Stimulated activated CD4-positive, alpha-beta T cell treated with anti-CD3 and anti-CD28 coated beads, Interleukin-12 subunit alpha, Interleukin-12 subunit beta, amount 100 ng/mL, for 48 hours (primary cell): ENCODE measurements at regions not wholly inside any gene's neighbourhood (a gene's known extent, or its start where the extent isn't known, plus 50 kb on each side); places are given as distances from the start of the nearest gene placed in this dataset.

Source experiments
- DNase-seq, 3 donors: peaks; one replicate each; pipeline ENCODE4 v3.0.0-alpha.2; 2020; ENCODE audit warnings: low read depth in 2 of 3, low spot score in 1 of 3

GRCh38 chr5:61596265-61596664, 264.2 kb downstream of the ZSWIM6 start:
- no peak for DNase-seq

DNA sequence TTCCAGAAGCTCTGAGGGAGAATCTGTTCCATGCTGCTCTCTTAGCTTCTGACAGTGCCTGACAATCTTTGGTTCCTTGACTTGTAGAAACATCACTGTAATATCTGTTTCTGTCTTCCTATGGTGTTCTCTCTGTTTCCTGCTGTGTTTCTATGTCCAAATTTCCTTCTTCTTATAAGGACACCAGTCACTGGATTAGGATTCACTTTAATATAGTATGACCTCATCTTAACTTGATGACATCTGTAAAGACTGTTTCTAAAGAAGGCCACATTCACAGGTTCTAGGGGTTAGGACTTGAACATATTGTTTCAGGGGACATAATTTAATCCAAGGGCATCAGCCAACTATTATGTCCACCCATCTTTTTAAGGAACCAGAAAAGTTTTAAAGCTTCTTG, 265.6 kb downstream of the ZSWIM6 start:
- no peak for DNase-seq

- DNase-seq = no peak
Measured at GRCh38 chr5:61598126-61598525, 266.1 kb downstream of the ZSWIM6 start.

- DNase-seq = no peak
Measured at GRCh38 chr5:61599370-61600122, 267.5 kb downstream of the ZSWIM6 start.

DNA sequence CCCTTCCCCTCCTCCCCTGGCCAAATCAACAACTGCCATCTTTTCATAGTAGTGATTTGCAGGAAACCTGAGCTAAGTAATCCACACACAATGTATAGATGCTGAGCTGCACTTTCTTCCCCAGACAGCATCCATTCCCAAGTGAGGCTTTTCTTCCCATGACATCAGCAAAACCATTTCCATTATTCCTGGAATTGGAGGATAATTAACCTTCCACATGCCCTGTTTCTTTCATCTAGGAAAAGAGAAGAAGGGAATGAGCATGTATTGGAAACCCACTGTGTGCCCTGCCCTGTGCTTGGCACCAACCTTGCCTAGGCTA, 268.0 kb downstream of the ZSWIM6 start:
- DNase-seq = no peak

- no peak for DNase-seq
Measured at GRCh38 chr5:61600945-61601511, 269.0 kb downstream of the ZSWIM6 start.

GRCh38 chr5:61603211-61603908, 271.3 kb downstream of the ZSWIM6 start:
- no peak for DNase-seq

DNA sequence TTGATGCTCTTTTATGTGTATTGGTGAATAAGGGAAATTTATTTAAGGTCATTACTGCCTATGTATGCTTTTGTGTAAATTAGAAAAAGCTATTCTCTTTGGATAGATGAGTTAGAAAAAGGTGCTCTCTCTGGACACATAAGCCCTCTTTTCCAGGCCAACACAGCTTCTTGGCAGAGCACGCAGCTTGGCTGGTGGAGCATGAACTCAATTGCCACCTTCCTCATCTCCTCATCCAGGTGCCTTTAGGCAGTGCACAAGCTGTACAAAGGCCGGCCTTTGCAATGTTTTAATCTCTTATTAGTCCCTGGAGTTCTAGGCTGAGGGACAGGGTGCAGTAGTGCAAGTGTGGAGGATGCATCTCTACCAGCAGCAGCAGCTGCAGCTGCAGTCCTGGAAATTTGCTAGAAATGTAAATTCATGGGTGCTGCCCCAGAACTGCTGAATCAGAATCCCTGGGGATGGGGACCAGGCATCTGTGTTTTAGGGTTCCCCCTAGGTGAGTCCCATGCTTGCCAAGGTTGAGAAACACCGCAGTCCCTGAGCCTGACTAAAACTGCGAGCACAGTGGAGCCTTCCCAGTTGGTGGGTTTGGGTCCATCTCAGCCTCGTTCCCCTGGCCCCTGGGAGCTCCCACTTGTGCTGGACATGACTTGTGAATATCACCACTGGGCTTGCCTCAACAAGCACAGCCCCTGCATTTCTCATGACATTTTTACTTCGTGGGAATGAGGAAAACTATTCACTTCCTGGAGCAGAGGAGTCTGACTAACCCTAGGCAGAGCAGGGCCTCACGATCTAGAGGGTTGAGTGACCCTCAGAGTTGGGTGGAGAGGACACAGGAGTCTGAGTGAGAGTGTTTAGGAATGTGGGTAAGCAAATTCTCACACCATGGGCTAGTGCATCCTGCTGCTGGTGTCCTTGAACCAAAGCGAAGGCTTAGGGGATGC, 272.3 kb downstream of the ZSWIM6 start:
- no peak for DNase-seq

- no peak for DNase-seq
Measured at GRCh38 chr5:61609840-61610677, 278.0 kb downstream of the ZSWIM6 start.

- no peak for DNase-seq
Measured at GRCh38 chr5:61610678-61611024, 278.6 kb downstream of the ZSWIM6 start.

- no peak for DNase-seq
Measured at GRCh38 chr5:61612431-61612830, 280.4 kb downstream of the ZSWIM6 start.

GRCh38 chr5:61613679-61614078, 281.6 kb downstream of the ZSWIM6 start:
- no peak for DNase-seq

DNA sequence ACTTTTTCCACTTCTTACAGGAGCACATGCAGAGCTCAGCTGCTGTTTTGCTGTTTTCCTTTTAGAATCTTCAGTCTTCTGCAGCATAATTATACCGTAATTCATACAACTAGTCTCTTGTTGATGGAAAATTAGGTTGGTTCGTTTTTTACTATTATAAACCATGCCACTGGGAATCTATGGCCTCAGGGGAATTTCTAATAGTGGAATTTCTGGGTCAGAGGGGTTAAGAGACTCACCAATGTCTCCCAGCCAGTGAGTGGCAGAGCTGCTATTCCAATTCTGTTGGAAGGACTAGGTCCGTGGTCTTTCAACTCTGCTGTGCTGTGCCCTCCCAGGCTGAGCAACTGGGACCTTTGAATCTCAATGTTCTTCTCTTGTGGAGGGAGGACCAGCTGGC, 282.5 kb downstream of the ZSWIM6 start:
- DNase-seq = no peak

DNA sequence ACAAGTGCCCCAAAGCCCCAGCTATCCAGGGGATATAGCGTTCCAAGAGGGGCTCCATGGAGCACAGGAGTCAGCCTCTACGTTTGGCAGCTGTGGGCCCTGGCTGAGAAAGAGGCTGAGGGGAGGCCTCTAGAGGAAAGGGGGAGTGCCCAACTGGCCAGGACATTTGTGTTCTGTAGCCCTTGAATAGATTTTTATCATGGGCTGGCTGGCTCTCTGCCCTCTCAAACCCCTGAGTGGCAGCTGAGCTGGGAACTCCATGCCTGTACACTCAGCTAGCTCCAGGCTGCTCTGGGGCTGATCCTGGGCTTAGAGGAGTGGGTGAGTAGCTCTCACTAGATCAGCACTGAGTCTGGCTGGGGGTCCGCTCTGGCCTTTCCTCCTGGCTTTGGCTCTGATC, 285.0 kb downstream of the ZSWIM6 start:
- no peak for DNase-seq

DNA sequence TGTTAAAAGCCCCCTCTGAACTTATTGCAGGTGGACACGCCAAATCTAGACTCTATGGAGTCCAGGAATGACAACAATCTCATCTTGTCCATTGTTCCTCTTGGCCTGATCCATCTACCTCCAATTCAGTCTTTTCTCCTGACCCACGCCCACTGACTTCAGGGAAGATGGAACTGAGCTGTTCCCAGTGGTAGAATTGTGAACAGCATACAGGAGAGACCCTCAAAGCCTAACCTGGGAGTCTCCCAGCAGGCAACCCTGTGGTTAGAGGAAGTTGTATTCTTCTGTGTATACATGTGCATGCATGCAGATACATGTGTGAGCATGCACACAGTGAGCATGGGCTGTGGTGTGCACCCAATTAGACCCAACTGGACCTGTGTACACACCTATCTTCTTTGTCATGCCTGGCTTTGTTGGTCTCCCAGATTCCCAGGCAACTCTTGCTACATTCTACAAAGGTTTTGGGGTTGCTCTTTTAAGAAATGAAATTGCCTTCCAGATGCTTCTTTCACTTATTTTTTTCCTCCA, 286.0 kb downstream of the ZSWIM6 start:
- DNase-seq = no peak

DNA sequence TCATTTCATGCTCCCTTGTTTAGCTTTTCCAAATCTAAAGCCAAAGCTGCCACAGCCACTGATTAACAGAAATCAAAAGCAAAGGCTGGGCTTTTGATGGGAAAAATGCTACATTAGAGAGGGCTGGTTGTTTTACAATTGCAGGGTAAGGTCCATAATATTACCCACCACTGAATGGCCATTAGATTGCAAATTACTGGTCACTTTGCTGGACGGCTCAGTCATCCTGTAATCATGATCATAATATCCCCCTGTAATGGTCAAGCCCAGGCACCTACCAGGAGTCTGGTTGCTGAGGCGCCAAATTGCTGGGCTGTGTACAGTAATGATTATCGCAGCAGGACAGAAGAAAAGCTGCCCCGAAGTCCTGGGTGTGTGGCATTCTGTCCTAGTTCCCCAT, 286.5 kb downstream of the ZSWIM6 start:
- DNase-seq = no peak

DNA sequence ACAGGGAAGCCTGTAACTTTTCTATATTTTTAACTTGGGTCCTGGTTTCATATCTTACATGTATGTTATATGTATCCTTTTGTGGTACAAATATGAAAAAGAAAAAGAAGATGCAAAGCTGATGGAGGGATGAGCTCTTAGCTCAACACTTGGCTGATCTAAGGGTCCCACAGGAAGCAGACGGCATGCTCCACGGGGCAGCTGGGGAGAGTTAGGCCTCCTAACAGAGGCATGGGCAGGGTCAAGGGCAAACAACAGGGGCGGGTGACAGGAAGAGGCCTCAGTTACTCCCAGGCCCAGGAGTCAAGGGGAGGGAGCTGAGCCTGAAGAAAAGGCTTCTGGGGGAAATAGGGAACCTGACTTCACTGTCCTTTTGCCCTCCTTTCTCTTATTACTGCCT, 287.2 kb downstream of the ZSWIM6 start:
- no peak for DNase-seq

DNA sequence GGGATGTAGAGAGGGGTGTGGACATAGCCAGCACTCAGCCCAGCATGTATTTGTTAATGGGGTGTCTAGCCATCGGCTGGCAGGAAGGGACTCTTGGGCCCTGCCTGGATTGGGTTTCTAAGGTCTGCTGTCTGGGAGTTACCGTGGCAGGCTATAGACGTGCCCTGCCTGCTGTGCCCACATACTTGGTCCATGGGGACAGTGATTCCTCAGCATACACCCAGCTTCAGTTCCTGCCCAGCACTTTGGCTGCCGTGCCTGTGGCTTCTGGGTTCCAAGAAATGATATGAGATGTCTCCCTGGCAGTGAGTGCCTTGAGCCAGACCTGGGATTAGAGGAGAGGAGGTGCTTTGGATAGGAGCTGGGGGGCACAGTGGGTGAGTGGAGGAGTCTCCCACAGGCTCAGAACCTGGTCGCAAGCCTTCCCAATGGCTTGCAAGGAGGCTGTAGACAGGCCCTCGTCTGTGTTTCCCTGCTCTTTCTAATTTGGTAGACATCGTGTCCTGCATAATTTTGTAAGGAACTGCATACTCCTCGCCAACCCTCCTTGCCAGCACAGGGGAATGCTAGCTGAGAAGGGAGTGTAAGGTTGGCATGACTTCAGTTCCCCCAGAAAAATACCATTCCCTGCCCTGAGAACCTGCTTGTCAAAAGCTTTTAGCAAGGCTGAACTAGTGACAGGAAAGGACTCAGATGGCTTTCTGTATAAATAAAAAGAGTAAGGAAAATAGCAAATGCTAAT, 287.9 kb downstream of the ZSWIM6 start:
- DNase-seq = no peak

DNA sequence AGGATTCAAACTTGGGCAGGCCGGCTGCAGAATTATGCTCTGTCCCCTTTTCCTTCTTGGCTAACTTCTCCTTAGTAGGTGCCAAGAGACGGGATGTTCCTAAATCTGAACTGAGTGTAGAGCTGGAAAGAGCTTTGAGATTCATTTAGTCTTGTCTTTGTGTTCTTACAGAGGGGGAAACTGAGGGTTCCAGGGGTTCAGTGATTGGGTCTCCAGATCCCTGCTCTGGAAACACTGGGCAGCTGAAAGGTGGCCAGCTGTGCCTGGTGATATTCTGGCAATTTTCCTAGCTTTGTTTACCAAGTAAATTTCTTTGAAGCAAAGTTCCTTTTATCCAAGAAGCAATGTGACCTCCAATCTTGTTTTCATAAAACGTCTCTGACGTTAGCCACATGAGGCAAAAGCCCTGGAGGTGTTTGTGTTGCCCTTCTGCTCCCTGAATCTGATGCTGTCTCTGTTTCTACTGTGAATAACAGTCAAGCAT, 288.7 kb downstream of the ZSWIM6 start:
- no peak for DNase-seq

DNA sequence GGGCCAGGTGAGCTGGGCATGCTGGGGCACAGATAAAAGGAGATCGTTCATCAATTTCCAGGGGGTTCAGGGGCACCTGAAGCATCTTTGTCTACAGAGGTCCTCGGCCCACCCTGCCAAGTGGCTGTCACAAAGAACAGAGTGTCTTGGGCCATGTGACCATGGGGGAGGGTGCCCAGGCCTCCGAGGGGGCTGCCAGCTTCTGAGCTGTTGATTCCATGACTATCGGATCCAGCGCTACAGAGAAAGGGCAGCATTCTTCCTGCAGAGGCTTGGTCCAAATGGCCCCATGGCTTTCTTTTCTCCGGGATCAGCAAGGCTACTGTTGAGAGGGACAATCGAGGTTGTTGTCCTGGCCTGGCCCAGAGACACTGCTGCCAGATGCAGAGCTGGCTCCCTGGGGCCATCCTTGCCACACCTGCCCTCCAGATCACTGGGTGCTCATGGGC, 289.2 kb downstream of the ZSWIM6 start:
- no peak for DNase-seq
